GM21360 (cell line): ENCODE measurements at regions not wholly inside any gene's neighbourhood (a gene's known extent, or its start where the extent isn't known, plus 50 kb on each side); places are given as distances from the start of the nearest gene placed in this dataset.

ENCODE experiments used
- ATAC-seq: cut with Tn5 transposase; IDR thresholded peaks from one replicate; pipeline ENCODE4 v1.9.1; 2021; ENCODE audit warnings: mild to moderate bottlenecking, moderate library complexity; ENCODE audit not compliant: unreplicated experiment

GRCh38 chr9:1320607-1321195 lies 270.5 kb downstream of the DMRT2 start:
- ATAC-seq: no peak

- ATAC-seq: no peak
Observed at GRCh38 chr9:1327467-1327866, 277.3 kb downstream of the DMRT2 start.

GRCh38 chr9:1328341-1328740 lies 278.2 kb downstream of the DMRT2 start:
- no peak for ATAC-seq

- no peak for ATAC-seq
Observed at GRCh38 chr9:1331546-1332038, 281.4 kb downstream of the DMRT2 start.

GRCh38 chr9:1332156-1332555 lies 282.0 kb downstream of the DMRT2 start:
- ATAC-seq: no peak

- ATAC-seq: no peak
Observed at GRCh38 chr9:1335174-1335573, 285.0 kb downstream of the DMRT2 start.

- ATAC-seq: no peak
Observed at GRCh38 chr9:1337169-1337568, 287.0 kb downstream of the DMRT2 start.

GRCh38 chr9:1340390-1340789 lies 290.2 kb downstream of the DMRT2 start:
- ATAC-seq: no peak

GRCh38 chr9:1353291-1353690 lies 303.1 kb downstream of the DMRT2 start:
- no peak for ATAC-seq

GRCh38 chr9:1354086-1354485 lies 303.9 kb downstream of the DMRT2 start:
- ATAC-seq: no peak

- no peak for ATAC-seq
Observed at GRCh38 chr9:1354606-1355005, 304.4 kb downstream of the DMRT2 start.

- ATAC-seq: no peak
Observed at GRCh38 chr9:1355656-1356055, 305.5 kb downstream of the DMRT2 start.

GRCh38 chr9:1362845-1363244 lies 312.7 kb downstream of the DMRT2 start:
- no peak for ATAC-seq

GRCh38 chr9:1366276-1366675 lies 316.1 kb downstream of the DMRT2 start:
- ATAC-seq: no peak

- ATAC-seq: no peak
Observed at GRCh38 chr9:1369297-1369696, 319.1 kb downstream of the DMRT2 start.

- no peak for ATAC-seq
Observed at GRCh38 chr9:1373445-1373844, 323.3 kb downstream of the DMRT2 start.

GRCh38 chr9:1383899-1384455 lies 333.8 kb downstream of the DMRT2 start:
- ATAC-seq: no peak

GRCh38 chr9:1384816-1385215 lies 334.7 kb downstream of the DMRT2 start:
- ATAC-seq: no peak

GRCh38 chr9:1386420-1386819 lies 336.3 kb downstream of the DMRT2 start:
- ATAC-seq: no peak

- no peak for ATAC-seq
Observed at GRCh38 chr9:1388216-1388615, 338.1 kb downstream of the DMRT2 start.

- ATAC-seq: no peak
Observed at GRCh38 chr9:1400983-1401382, 350.8 kb downstream of the DMRT2 start.

- no peak for ATAC-seq
Observed at GRCh38 chr9:1404940-1405339, 354.8 kb downstream of the DMRT2 start.

- no peak for ATAC-seq
Observed at GRCh38 chr9:1411826-1412225, 361.7 kb downstream of the DMRT2 start.
